ENCODE measurements at regions not wholly inside any gene's neighbourhood (a gene's known extent, or its start where the extent isn't known, plus 50 kb on each side); places are given as distances from the start of the nearest gene placed in this dataset.

- Mint-ChIP-seq H3K27ac (no peak overlapping the region), H3K4me3 (no peak overlapping the region)
Observed at GRCh38 chr1:181160322-181160721, 71.8 kb downstream of the IER5 start.

DNA sequence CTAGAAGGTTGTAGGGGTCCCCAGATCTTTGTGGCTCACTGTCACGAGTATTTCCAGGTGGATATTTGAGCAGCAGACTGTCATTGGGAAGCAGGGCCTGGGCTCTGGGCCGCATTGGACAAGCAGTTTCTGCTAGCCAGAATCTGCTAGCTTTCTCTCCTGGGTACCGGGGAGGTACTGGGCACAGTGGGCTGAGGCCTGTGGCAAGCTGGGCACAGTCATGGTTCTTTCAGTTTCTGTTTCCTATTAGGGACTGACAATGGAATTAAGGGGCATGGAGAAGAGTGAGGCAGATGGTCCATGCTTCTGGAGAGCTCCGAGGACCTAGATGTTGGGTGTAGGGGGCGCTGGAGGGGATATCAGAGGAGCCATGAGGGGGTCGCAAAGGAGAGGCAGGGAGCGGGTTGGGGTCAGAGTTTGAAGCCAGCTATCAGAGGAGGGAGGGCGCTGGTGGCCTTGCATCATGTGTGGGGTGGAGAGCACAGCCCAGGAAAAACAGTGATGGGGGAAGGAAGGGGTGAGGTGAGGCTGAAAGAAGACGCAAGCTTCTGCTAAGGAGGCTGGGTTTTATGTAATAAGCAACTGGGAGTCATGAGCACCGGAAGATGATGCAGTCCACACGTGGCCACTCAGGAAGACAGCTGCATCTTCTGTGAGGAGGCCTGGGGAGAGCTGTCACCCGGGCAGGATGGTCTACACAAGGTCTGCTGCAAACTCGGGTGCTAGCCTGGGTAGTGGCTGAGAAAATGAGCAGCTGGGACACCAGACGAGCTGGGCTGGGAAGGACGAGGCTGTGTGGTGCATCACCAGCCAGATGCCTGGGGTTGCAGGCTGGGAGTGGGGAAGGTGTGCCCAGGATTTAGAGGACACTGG, 72.7 kb downstream of the IER5 start:
- ATAC-seq (ENCODE audit: low read depth) (no peak), DNase-seq (ENCODE audit: low spot score in 2 of 2) (no peak)
- H3K4me3 Mint-ChIP-seq, result no peak overlapping the region
- peaks cover 5% of the 10 kb centered on the region for H3K36me3 Mint-ChIP-seq
- H3K27me3 Mint-ChIP-seq, result no peaks in the 10 kb centered on the region
- peaks cover 7% of the 10 kb centered on the region for H3K4me1 Mint-ChIP-seq
- H3K27ac Mint-ChIP-seq, result no peak overlapping the region
- H3K9me3 Mint-ChIP-seq, result peaks cover 12% of the 10 kb centered on the region

More at GRCh38 chr1:181160322-181160721, 71.8 kb downstream of the IER5 start:
- DNase-seq (ENCODE audit: low spot score in 2 of 2) (no peak), ATAC-seq (ENCODE audit: low read depth) (no peak)
- Mint-ChIP-seq H3K27me3 (no peaks in the 10 kb centered on the region), H3K36me3 (peaks cover 5% of the 10 kb centered on the region), H3K9me3 (peaks cover 12% of the 10 kb centered on the region), H3K4me1 (peaks cover 7% of the 10 kb centered on the region)

DNA sequence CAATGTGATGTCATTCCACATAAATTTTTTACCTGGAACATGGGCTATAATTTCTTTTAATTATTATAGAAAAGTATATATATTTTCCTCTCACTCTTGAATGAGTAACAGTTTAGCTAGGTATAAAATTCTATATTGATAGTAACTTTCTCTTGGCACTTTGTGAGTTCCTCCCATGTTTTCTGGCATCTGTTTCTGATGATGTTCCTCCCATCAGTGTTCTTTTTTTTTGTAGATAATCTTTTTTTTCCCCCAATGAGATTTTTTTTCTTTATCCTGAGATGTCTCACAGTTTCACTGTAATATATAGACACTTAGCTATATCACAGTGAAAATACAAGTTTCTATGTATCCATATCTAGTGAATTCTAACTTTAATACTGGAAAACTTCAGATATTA, 75.2 kb downstream of the IER5 start:
- Mint-ChIP-seq H3K9me3 (peaks cover 12% of the 10 kb centered on the region), H3K36me3 (peaks cover 5% of the 10 kb centered on the region), H3K27me3 (no peaks in the 10 kb centered on the region), H3K4me3 (no peak overlapping the region), H3K27ac (no peak overlapping the region), H3K4me1 (peaks cover 10% of the 10 kb centered on the region)
- DNase-seq (ENCODE audit: low spot score in 2 of 2) (no peak), ATAC-seq (ENCODE audit: low read depth) (no peak)

DNA sequence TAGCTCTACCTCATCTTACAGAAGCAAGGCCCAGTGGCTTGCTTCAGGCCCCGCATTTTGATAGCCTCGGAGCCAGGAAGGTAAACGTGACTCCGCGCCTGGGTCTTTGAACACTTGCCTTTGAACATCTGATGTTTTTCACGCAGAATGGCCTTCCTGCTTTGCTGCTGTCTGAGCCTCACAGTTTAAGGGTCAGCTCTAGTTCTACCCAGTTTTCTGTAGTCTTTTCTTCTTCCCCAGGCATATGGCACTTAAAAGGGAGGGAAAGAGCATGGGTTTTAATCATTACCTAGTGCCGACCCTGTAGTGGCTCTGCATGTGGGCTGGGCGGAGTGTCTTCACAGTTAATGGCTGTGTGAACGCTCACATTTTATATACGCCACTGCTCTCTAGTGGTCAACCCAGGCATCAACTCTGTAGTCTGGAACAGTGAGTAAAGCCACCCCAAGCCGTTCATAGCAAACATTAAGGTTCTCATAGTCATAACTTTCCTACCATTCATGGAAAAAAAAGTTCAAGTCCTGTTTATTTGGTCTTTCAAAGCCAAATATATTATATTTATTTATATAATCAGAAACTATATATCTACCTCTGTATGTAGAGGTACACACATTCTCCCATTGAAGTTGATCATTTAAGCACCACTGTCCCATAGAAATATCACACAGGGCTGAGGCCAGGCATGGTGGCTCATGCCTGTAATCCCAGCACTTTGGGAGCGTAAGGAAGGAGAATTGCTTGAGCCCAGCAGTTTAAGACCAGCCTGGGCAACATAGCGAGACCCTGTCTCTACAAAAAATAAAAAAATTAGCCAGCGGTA, 78.1 kb downstream of the IER5 start:
- DNase-seq (ENCODE audit: low spot score in 2 of 2) (peak; percentile 61 to 68), ATAC-seq (ENCODE audit: low read depth) (peak; percentile 100)
- Mint-ChIP-seq H3K4me1 (peaks cover 3% of the 10 kb centered on the region), H3K36me3 (peaks cover 5% of the 10 kb centered on the region), H3K4me3 (peak overlapping the region; percentile 8), H3K27me3 (no peaks in the 10 kb centered on the region), H3K27ac (no peak overlapping the region), H3K9me3 (peaks cover 12% of the 10 kb centered on the region)

- H3K9me3 Mint-ChIP-seq, result peaks cover 2% of the 10 kb centered on the region
Observed at GRCh38 chr1:181169281-181169865, 80.9 kb downstream of the IER5 start.

DNA sequence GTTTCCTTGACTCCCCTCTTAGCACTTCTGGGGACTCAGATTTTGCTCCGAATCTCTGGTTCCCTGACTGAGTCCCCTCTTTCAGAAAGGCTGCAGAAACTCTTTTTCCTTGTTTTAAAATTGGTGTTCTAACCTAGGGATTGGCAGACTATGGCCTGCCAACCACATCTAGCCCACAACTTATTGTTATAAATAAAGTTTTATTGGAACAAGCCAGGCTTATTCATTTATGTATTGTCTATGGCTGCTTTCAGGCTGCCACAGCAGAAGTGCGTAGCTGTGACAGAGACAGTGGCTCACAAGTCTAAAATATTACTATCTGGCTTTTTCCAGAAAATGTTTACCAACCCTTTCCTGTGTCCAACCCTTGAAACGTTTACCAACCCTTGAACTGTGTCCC, 81.7 kb downstream of the IER5 start:
- no peaks in the 10 kb centered on the region for H3K9me3 Mint-ChIP-seq
- DNase-seq (ENCODE audit: low spot score in 2 of 2) (no peak), ATAC-seq (ENCODE audit: low read depth) (no peak)
- H3K27me3 Mint-ChIP-seq, result peaks cover 2% of the 10 kb centered on the region
- no peak overlapping the region for H3K4me3 Mint-ChIP-seq
- H3K36me3 Mint-ChIP-seq, result no peaks in the 10 kb centered on the region
- H3K4me1 Mint-ChIP-seq, result peaks cover 3% of the 10 kb centered on the region
- no peak overlapping the region for H3K27ac Mint-ChIP-seq

More at GRCh38 chr1:181169281-181169865, 80.9 kb downstream of the IER5 start:
- DNase-seq (ENCODE audit: low spot score in 2 of 2), result no peak
- Mint-ChIP-seq H3K27ac (no peak overlapping the region), H3K4me1 (peaks cover 3% of the 10 kb centered on the region), H3K27me3 (peaks cover 2% of the 10 kb centered on the region), H3K36me3 (peaks cover 2% of the 10 kb centered on the region), H3K4me3 (no peak overlapping the region)
- no peak for ATAC-seq (ENCODE audit: low read depth)

DNA sequence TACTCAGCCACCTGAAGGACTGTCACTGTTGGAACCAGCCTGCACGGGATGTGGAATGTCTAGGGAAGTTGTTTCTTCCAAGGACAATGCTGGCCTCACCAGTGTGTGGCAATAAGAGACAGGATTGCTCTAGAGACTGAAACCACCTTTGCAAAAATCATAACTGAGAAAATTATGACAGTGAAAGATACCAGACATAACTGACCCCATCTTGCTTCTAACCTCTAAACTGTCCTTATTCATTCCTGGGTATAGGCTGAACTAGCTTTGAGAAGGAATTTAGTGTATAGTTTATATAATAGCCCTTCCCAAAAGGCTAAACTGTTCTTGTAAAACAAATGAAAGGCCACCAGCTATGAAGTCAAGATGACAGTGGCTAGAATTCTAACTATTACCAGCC, 83.6 kb downstream of the IER5 start:
- DNase-seq (ENCODE audit: low spot score in 2 of 2), result no peak
- H3K9me3 Mint-ChIP-seq, result no peaks in the 10 kb centered on the region
- no peaks in the 10 kb centered on the region for H3K4me1 Mint-ChIP-seq
- H3K27ac Mint-ChIP-seq, result no peak overlapping the region
- no peaks in the 10 kb centered on the region for H3K36me3 Mint-ChIP-seq
- peaks cover 9% of the 10 kb centered on the region for H3K27me3 Mint-ChIP-seq
- no peak for ATAC-seq (ENCODE audit: low read depth)
- no peak overlapping the region for H3K4me3 Mint-ChIP-seq

DNA sequence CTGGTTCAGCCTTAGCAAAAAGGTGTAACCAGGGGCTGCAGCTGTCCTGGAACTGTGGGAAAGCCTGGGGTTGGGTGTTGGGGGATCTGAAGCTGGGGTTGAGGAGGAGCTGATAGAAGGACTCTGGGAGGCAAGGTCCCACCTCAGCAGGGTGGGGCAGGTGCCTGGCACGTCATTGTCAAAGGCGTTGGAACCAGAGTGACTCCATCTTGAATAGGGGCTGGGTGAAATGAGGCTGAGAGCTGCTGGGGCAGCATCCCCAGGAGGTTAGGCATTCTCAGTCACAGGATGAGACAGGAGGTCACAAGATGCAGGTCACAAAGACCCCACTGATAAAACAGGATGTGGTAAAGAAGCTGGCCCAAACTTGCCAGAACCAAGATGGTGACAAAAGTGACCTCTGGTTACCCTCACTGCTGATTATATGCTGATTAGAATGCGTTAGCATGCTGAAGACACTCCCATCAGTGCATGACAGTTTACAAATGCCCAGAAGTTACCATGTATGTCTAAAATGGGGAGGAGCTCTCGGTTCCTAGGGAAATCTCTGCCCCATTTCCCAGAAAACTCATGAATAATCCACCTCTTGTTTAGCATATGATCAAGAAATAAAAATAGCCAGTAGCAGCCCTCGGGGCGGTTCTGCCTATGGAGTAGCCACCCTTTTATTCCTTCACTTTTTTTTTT, 85.4 kb downstream of the IER5 start:
- no peak for ATAC-seq (ENCODE audit: low read depth)
- Mint-ChIP-seq H3K9me3 (no peaks in the 10 kb centered on the region), H3K4me1 (no peaks in the 10 kb centered on the region), H3K4me3 (no peak overlapping the region), H3K27ac (no peak overlapping the region), H3K36me3 (no peaks in the 10 kb centered on the region), H3K27me3 (peaks cover 10% of the 10 kb centered on the region)
- DNase-seq (ENCODE audit: low spot score in 2 of 2), result no peak

GRCh38 chr1:181174861-181175260, 86.4 kb downstream of the IER5 start:
- ATAC-seq (ENCODE audit: low read depth) (no peak), DNase-seq (ENCODE audit: low spot score in 2 of 2) (no peak)
- Mint-ChIP-seq H3K4me3 (no peak overlapping the region), H3K27me3 (peaks cover 10% of the 10 kb centered on the region), H3K36me3 (no peaks in the 10 kb centered on the region), H3K4me1 (no peaks in the 10 kb centered on the region), H3K9me3 (no peaks in the 10 kb centered on the region), H3K27ac (no peak overlapping the region)

DNA sequence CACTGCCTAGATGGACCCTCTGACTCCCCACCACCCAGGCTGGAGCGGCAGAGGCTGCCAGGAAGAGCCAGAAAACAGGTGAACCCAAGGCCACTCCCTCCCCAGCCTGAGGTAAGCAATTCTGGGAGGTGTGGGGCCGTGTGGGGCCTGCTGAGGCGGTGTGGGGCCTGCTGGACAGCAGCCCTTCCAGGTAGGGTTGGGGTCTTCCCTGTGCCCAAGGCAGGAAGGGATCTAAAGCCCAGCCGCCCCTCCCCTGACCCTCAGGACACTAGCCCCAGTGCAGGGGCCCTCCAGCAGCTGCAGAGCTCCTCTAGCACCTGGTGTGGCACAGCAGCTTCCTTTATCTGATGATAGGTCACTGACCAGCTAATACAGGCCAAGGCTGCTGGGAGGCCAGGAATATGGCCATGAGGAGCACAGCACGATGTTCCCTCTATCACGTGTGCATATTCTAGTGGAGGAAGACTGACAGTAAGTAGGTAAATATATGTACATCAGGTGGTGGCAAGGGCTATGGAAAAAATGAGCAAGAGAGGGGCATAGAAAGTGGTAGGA, 86.9 kb downstream of the IER5 start:
- ATAC-seq (ENCODE audit: low read depth), result no peak
- H3K4me1 Mint-ChIP-seq, result no peaks in the 10 kb centered on the region
- peaks cover 10% of the 10 kb centered on the region for H3K27me3 Mint-ChIP-seq
- H3K4me3 Mint-ChIP-seq, result no peak overlapping the region
- no peak for DNase-seq (ENCODE audit: low spot score in 2 of 2)
- H3K27ac Mint-ChIP-seq, result no peak overlapping the region
- no peaks in the 10 kb centered on the region for H3K9me3 Mint-ChIP-seq
- no peaks in the 10 kb centered on the region for H3K36me3 Mint-ChIP-seq

- Mint-ChIP-seq H3K36me3 (no peaks in the 10 kb centered on the region), H3K4me1 (no peaks in the 10 kb centered on the region)
- DNase-seq (ENCODE audit: low spot score in 2 of 2), result no peak
Observed at GRCh38 chr1:181175955-181176354, 87.5 kb downstream of the IER5 start.

GRCh38 chr1:181178241-181178879, 89.9 kb downstream of the IER5 start:
- ATAC-seq (ENCODE audit: low read depth) (no peak), DNase-seq (ENCODE audit: low spot score in 2 of 2) (no peak)
- H3K36me3 Mint-ChIP-seq, result no peaks in the 10 kb centered on the region
- H3K27ac Mint-ChIP-seq, result no peak overlapping the region
- no peaks in the 10 kb centered on the region for H3K9me3 Mint-ChIP-seq
- peaks cover 13% of the 10 kb centered on the region for H3K27me3 Mint-ChIP-seq
- no peak overlapping the region for H3K4me3 Mint-ChIP-seq
- H3K4me1 Mint-ChIP-seq, result no peaks in the 10 kb centered on the region

More at GRCh38 chr1:181175955-181176354, 87.5 kb downstream of the IER5 start:
- Mint-ChIP-seq H3K4me3 (no peak overlapping the region), H3K27me3 (peaks cover 10% of the 10 kb centered on the region), H3K27ac (no peak overlapping the region), H3K9me3 (no peaks in the 10 kb centered on the region)
- ATAC-seq (ENCODE audit: low read depth), result no peak

All from memory B cell (primary cell).